ENCODE measurements at regions not wholly inside any gene's neighbourhood (a gene's known extent, or its start where the extent isn't known, plus 50 kb on each side); places are given as distances from the start of the nearest gene placed in this dataset.

GRCh38 chr4:182134261-182134660 is 108.9 kb upstream of the TENM3 start (continued):
- TF ChIP-seq, protein P1, sequence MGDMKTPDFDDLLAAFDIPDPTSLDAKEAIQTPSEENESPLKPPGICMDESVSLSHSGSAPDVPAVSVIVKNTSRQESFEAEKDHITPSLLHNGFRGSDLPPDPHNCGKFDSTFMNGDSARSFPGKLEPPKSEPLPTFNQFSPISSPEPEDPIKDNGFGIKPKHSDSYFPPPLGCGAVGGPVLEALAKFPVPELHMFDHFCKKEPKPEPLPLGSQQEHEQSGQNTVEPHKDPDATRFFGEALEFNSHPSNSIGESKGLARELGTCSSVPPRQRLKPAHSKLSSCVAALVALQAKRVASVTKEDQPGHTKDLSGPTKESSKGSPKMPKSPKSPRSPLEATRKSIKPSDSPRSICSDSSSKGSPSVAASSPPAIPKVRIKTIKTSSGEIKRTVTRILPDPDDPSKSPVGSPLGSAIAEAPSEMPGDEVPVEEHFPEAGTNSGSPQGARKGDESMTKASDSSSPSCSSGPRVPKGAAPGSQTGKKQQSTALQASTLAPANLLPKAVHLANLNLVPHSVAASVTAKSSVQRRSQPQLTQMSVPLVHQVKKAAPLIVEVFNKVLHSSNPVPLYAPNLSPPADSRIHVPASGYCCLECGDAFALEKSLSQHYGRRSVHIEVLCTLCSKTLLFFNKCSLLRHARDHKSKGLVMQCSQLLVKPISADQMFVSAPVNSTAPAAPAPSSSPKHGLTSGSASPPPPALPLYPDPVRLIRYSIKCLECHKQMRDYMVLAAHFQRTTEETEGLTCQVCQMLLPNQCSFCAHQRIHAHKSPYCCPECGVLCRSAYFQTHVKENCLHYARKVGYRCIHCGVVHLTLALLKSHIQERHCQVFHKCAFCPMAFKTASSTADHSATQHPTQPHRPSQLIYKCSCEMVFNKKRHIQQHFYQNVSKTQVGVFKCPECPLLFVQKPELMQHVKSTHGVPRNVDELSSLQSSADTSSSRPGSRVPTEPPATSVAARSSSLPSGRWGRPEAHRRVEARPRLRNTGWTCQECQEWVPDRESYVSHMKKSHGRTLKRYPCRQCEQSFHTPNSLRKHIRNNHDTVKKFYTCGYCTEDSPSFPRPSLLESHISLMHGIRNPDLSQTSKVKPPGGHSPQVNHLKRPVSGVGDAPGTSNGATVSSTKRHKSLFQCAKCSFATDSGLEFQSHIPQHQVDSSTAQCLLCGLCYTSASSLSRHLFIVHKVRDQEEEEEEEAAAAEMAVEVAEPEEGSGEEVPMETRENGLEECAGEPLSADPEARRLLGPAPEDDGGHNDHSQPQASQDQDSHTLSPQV (IDR thresholded peaks at IDR 0.05), result no peak
- TF ChIP-seq, protein P2, sequence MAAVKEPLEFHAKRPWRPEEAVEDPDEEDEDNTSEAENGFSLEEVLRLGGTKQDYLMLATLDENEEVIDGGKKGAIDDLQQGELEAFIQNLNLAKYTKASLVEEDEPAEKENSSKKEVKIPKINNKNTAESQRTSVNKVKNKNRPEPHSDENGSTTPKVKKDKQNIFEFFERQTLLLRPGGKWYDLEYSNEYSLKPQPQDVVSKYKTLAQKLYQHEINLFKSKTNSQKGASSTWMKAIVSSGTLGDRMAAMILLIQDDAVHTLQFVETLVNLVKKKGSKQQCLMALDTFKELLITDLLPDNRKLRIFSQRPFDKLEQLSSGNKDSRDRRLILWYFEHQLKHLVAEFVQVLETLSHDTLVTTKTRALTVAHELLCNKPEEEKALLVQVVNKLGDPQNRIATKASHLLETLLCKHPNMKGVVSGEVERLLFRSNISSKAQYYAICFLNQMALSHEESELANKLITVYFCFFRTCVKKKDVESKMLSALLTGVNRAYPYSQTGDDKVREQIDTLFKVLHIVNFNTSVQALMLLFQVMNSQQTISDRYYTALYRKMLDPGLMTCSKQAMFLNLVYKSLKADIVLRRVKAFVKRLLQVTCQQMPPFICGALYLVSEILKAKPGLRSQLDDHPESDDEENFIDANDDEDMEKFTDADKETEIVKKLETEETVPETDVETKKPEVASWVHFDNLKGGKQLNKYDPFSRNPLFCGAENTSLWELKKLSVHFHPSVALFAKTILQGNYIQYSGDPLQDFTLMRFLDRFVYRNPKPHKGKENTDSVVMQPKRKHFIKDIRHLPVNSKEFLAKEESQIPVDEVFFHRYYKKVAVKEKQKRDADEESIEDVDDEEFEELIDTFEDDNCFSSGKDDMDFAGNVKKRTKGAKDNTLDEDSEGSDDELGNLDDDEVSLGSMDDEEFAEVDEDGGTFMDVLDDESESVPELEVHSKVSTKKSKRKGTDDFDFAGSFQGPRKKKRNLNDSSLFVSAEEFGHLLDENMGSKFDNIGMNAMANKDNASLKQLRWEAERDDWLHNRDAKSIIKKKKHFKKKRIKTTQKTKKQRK (IDR thresholded peaks at IDR 0.05; ENCODE audit: low read depth, low read length), result no peak
- TF ChIP-seq, protein P3, sequence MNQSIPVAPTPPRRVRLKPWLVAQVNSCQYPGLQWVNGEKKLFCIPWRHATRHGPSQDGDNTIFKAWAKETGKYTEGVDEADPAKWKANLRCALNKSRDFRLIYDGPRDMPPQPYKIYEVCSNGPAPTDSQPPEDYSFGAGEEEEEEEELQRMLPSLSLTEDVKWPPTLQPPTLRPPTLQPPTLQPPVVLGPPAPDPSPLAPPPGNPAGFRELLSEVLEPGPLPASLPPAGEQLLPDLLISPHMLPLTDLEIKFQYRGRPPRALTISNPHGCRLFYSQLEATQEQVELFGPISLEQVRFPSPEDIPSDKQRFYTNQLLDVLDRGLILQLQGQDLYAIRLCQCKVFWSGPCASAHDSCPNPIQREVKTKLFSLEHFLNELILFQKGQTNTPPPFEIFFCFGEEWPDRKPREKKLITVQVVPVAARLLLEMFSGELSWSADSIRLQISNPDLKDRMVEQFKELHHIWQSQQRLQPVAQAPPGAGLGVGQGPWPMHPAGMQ (IDR thresholded peaks at IDR 0.05; ENCODE audit: borderline replicate concordance), result no peak
- TF ChIP-seq JUNB (IDR thresholded peaks at IDR 0.05) (no peak), NR2C2 (IDR thresholded peaks at IDR 0.05; ENCODE audit: borderline replicate concordance, control insufficient read depth, insufficient read length, low read depth) (no peak), RCOR1 (conservative IDR thresholded peaks at IDR 0.05; ENCODE audit: low read depth, low read length) (no peak), ZNF384 (IDR thresholded peaks at IDR 0.05; ENCODE audit: borderline replicate concordance, low read depth, low read length) (no peak)

All from GM12878 (cell line).